Loucy (cell line): ENCODE measurements at regions not wholly inside any gene's neighbourhood (a gene's known extent, or its start where the extent isn't known, plus 50 kb on each side); places are given as distances from the start of the nearest gene placed in this dataset.

Experiments
- H2AFZ ChIP-seq: fragments of 200-600 bp; sonication (generic); 2 replicates; pipeline ENCODE4 v1.6.0; 2016; ENCODE audit warnings: antibody characterized with exemption, mild to moderate bottlenecking, low read length, moderate library complexity
- H3F3A ChIP-seq: fragments of 200-600 bp; 2 replicates; pipeline ENCODE4 v1.6.0; 2016; ENCODE audit warnings: antibody characterized with exemption, low read depth, mild to moderate bottlenecking
- H3K27me3 ChIP-seq: fragments of 200-600 bp; sonication (generic); 2 replicates; pipeline ENCODE4 v1.6.1; 2014; ENCODE audit warnings: low read length, mild to moderate bottlenecking; ENCODE audit not compliant: insufficient read depth, poor library complexity, severe bottlenecking
- H3K36me3 ChIP-seq: fragments of 200-600 bp; sonication (generic); 2 replicates; pipeline ENCODE4 v1.6.1; 2016; ENCODE audit warnings: low read length; ENCODE audit not compliant: insufficient read depth
- H3K4me1 ChIP-seq: fragments of 200-600 bp; sonication (generic); 2 replicates; pipeline ENCODE4 v1.5.1; 2014; ENCODE audit warnings: low read length, mild to moderate bottlenecking; ENCODE audit not compliant: insufficient read depth, poor library complexity, severe bottlenecking
- H3K4me2 ChIP-seq: fragments of 200-600 bp; sonication (generic); 2 replicates; pipeline ENCODE4 v1.6.0; 2014; ENCODE audit warnings: antibody characterized with exemption, low read length, low read depth, mild to moderate bottlenecking; ENCODE audit not compliant: poor library complexity, severe bottlenecking
- H3K4me3 ChIP-seq: fragments of 200-600 bp; sonication (generic); 2 replicates; pipeline ENCODE4 v1.5.1; 2014; ENCODE audit warnings: low read length, mild to moderate bottlenecking, mixed read lengths; ENCODE audit not compliant: poor library complexity, severe bottlenecking
- H3K79me2 ChIP-seq: fragments of 200-600 bp; sonication (generic); 2 replicates; pipeline ENCODE4 v1.6.1; 2014; ENCODE audit warnings: low read length; ENCODE audit not compliant: insufficient read depth
- H3K9ac ChIP-seq: fragments of 200-600 bp; sonication (generic); 2 replicates; pipeline ENCODE4 v1.6.0; 2014; ENCODE audit warnings: mild to moderate bottlenecking, low read depth, low read length, moderate library complexity; ENCODE audit not compliant: poor library complexity, severe bottlenecking
- H3K9me2 ChIP-seq: fragments of 200-600 bp; sonication (generic); replicated peaks from 2 replicates; pipeline ENCODE4 v1.6.1; 2016; ENCODE audit warnings: low read depth, low read length, mixed read lengths
- H3K9me3 ChIP-seq: fragments of 200-600 bp; sonication (generic); 2 replicates; pipeline ENCODE4 v1.6.1; 2014; ENCODE audit warnings: mild to moderate bottlenecking, antibody characterized with exemption, low read length, low read depth; ENCODE audit not compliant: insufficient read depth
- H4K20me1 ChIP-seq: fragments of 200-600 bp; sonication (generic); 2 replicates; pipeline ENCODE4 v1.6.0; 2014; ENCODE audit warnings: antibody characterized with exemption, low read length, mild to moderate bottlenecking; ENCODE audit not compliant: insufficient read depth, poor library complexity, severe bottlenecking
- EZH2phosphoT487 ChIP-seq: fragments of 200-600 bp; IDR thresholded peaks from 2 replicates; pipeline ENCODE4 v1.6.1; 2018; ENCODE audit warnings: antibody characterized with exemption, mild to moderate bottlenecking, moderate library complexity, borderline replicate concordance
- TF ChIP-seq, protein P1 (sequence below): fragments of 200-600 bp; sonication (generic); conservative IDR thresholded peaks from 2 replicates; pipeline ENCODE4 v1.5.1; 2014; ENCODE audit warnings: mild to moderate bottlenecking, antibody characterized with exemption, low read length

DNA sequence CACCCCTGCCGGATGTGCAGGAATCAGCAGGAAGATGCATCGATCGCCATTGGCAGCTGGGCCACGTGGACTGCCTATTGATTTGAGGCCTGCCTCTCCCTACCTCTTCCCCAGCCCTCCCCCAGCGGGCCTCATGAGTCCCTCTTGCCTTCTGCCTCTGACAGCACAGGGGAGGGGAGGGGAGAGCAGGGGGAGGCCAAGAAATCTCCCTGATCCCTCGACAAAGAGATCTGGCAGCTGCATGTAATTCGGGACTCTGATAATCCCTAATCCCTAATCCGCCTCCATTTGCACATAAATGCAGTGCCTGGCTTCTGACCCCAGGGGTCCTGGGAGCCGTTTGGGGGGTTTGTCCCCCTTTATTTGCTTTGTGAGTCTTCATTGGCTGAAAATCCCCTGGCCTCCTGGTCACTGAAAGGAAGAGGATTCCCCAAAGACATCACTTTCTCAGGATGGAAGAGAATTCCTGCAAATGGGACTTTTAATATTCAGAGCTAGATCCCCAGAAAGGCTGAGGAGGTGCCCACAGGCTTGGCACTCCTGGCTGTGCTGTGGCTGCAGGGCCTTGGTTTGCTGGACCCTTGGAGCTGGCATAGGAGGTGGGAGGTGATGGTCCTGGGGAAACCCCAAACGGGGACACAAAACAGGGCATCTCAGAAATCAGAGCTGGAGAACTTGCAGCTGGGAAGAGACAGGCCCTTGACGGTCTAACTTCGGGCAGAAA is 239.4 kb upstream of the POU3F1 start:
- Histone ChIP-seq H3K36me3 (no peaks in the 10 kb centered on the region), H3K4me2 (no peak overlapping the region), H4K20me1 (no peaks in the 10 kb centered on the region), H3K79me2 (no peaks in the 10 kb centered on the region), H3K4me3 (no peak overlapping the region), H3K27me3 (no peaks in the 10 kb centered on the region), H3K4me1 (no peaks in the 10 kb centered on the region), H3K9me3 (no peaks in the 10 kb centered on the region), H3K9me2 (no peaks in the 10 kb centered on the region), H3F3A (no peaks in the 10 kb centered on the region), H3K9ac (no peak overlapping the region), H2AFZ (no peak overlapping the region)
- no peak for TF ChIP-seq EZH2phosphoT487
- TF ChIP-seq, protein P1, sequence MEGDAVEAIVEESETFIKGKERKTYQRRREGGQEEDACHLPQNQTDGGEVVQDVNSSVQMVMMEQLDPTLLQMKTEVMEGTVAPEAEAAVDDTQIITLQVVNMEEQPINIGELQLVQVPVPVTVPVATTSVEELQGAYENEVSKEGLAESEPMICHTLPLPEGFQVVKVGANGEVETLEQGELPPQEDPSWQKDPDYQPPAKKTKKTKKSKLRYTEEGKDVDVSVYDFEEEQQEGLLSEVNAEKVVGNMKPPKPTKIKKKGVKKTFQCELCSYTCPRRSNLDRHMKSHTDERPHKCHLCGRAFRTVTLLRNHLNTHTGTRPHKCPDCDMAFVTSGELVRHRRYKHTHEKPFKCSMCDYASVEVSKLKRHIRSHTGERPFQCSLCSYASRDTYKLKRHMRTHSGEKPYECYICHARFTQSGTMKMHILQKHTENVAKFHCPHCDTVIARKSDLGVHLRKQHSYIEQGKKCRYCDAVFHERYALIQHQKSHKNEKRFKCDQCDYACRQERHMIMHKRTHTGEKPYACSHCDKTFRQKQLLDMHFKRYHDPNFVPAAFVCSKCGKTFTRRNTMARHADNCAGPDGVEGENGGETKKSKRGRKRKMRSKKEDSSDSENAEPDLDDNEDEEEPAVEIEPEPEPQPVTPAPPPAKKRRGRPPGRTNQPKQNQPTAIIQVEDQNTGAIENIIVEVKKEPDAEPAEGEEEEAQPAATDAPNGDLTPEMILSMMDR = no peak

DNA sequence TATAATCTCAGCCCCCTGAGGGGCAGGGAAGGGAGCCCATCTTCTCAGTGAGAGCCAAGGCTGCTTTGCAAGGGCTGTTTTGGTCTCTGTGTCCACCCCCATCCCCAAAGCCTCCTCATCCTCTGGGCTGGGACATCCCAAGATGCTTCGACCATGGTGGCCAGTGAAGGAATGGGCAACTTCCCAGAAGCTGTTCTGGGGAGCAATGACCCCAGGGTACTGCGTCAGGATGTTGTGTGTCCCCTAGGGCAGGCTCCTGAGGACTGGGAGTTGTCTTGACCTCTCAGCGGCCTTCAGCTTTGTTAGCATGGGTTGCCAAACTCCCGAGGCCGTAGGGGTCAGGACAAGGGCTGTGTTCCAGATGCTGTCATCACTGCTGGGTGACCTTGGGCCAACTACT is 238.4 kb upstream of the POU3F1 start:
- no peak overlapping the region for H2AFZ ChIP-seq

DNA sequence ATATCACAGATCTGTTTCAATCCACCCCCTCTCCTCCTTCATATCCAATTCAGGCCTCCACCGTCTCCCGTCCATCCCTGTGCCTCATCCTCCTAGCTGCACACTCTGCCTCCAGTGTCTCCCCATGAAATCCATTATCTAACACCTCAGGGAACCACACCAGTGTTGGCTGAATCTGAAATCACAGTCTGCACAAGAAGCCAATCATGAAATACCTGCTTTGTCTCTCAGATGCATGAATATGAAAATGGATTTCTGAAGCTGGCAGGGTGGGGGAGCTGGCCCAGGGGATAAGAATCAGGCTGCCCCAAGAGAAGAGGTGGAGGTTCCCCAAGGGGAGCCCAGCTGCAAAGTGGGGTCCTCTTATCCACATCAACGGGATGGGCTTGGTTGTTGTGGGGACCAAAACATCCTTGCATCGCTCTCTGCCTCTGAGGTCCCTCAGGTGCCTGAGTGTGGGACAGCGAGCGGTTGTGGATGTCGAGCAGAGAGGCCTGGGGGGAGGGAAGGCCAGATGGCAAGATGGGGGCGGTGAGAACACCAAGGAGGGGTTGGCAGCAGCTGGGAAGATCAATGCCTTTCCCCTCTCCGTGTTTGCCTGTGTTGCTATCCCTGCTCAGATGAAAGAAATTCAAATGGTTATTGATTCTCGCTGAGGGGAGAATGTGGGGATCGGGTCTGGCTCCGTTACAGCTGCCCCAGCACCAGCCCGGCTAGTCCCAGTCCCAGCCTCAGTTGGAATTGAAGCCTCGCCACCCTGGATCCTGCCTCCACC is 237.3 kb upstream of the POU3F1 start:
- Histone ChIP-seq H4K20me1 (no peaks in the 10 kb centered on the region), H3K79me2 (no peaks in the 10 kb centered on the region), H3K4me1 (no peaks in the 10 kb centered on the region), H3K9me2 (no peaks in the 10 kb centered on the region), H3K9ac (no peak overlapping the region), H3K4me3 (no peak overlapping the region), H2AFZ (no peak overlapping the region), H3K36me3 (no peaks in the 10 kb centered on the region), H3K27me3 (no peaks in the 10 kb centered on the region), H3K4me2 (no peak overlapping the region), H3K9me3 (peaks cover 9% of the 10 kb centered on the region; the same call in 1 of the 2 replicates), H3F3A (no peaks in the 10 kb centered on the region)
- TF ChIP-seq, protein P1 = no peak
- no peak for TF ChIP-seq EZH2phosphoT487

More for the DNA sequence above, 238.4 kb upstream of the POU3F1 start:
- H3K4me3 ChIP-seq = no peak overlapping the region
- H3F3A ChIP-seq = no peaks in the 10 kb centered on the region
- no peaks in the 10 kb centered on the region for H4K20me1 ChIP-seq
- H3K4me2 ChIP-seq = no peak overlapping the region
- H3K9me3 ChIP-seq = peaks cover under 1% of the 10 kb centered on the region; the same call in 1 of the 2 replicates
- no peaks in the 10 kb centered on the region for H3K9me2 ChIP-seq
- no peak overlapping the region for H3K9ac ChIP-seq
- no peaks in the 10 kb centered on the region for H3K36me3 ChIP-seq
- no peaks in the 10 kb centered on the region for H3K79me2 ChIP-seq
- no peaks in the 10 kb centered on the region for H3K27me3 ChIP-seq
- no peaks in the 10 kb centered on the region for H3K4me1 ChIP-seq
- no peak for TF ChIP-seq EZH2phosphoT487
- TF ChIP-seq, protein P1 = no peak
